Lower leg skin (tissue), 3 donors: ENCODE measurements at regions not wholly inside any gene's neighbourhood (a gene's known extent, or its start where the extent isn't known, plus 50 kb on each side); places are given as distances from the start of the nearest gene placed in this dataset.

ENCODE experiments used
- CTCF ChIP-seq, 3 donors: fragments of 450-650 bp; IDR thresholded peaks; one replicate each; pipeline ENCODE4 v1.5.1; 2016; ENCODE audit warnings: antibody characterized with exemption in 3 of 3, mild to moderate bottlenecking in 3 of 3, moderate library complexity in 2 of 3
- POLR2A ChIP-seq, 2 donors: fragments of 450-650 bp; IDR thresholded peaks; one replicate each; pipeline ENCODE4 v1.6.1; 2016 to 2017; ENCODE audit warnings: antibody characterized with exemption in 2 of 2, mild to moderate bottlenecking in 1 of 2, moderate library complexity in 1 of 2

GRCh38 chr4:184930026-184930425 is 88.3 kb upstream of the HELT start:
- TF ChIP-seq CTCF (IDR thresholded peaks at IDR 0.05): no peak
- no peak for TF ChIP-seq POLR2A (IDR thresholded peaks at IDR 0.05)
